ENCODE measurements at regions not wholly inside any gene's neighbourhood (a gene's known extent, or its start where the extent isn't known, plus 50 kb on each side); places are given as distances from the start of the nearest gene placed in this dataset.

DNA sequence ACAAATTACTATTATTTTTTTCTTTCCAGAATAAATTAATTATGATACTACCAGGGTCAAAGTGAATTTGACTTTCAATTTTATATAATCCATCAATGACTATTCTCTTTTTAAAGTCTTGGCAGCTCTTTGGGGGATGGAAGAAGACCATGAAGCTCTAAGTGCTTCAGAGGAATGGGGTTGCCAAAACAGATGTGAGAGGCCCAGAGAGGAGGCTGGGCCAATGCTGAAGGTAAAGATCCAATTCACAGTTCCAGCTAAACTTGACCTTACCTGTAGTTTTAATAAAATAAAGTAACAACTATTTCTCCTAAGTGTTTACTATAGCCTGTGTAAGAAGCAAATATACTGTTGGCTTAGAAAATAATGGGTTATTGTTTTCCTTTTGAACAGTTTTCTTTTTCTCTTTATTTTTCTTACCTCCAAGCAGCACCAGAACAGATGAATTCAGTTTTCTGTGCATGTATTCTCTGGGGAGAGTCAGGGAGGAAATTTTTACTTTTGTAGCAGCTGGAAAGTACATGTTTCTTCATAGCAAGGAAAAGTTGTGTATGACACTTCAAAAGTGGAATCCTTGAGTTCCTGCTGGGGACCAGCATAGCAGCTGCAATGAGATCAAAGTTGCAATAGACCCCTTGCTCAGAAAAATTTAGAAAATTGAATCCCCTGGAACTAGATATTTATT is 104.9 kb downstream of the CEP44 start:
- H3K79me1 ChIP-seq (ENCODE audit: low read depth, low read length): no peaks in the 10 kb centered on the region
- H3K27ac ChIP-seq (ENCODE audit: low read depth, low read length): no peak overlapping the region
- no peaks in the 10 kb centered on the region; a peak in 1 of 4 replicates for H3K9me3 ChIP-seq (ENCODE audit: insufficient read depth in 2 of 2, low read depth in 1 of 2, low read length in 1 of 2)
- no peak overlapping the region for H3K4me3 ChIP-seq (ENCODE audit: extremely low read depth in 1 of 4, insufficient read depth in 2 of 4, low read depth in 3 of 4, low read length in 4 of 4)
- no peak overlapping the region for H3K18ac ChIP-seq (ENCODE audit: extremely low read depth, low read length)
- H4K8ac ChIP-seq (ENCODE audit: extremely low read depth, insufficient read depth, low read length): no peak overlapping the region
- H4K20me1 ChIP-seq (replicated peaks in 1 of 2; ENCODE audit: control insufficient read depth in 1 of 2, insufficient read depth in 2 of 2, low read length in 2 of 2): no peaks in the 10 kb centered on the region
- no peak overlapping the region for H2BK12ac ChIP-seq (ENCODE audit: low read depth, low read length)
- CTCF ChIA-PET (ENCODE audit: partially characterized antibody): no interaction called here
- H2BK120ac ChIP-seq (replicated peaks; ENCODE audit: low read depth, low read length): no peak overlapping the region
- H2AFZ ChIP-seq (ENCODE audit: low read length): no peak overlapping the region
- no peaks in the 10 kb centered on the region for H3K79me2 ChIP-seq (ENCODE audit: control insufficient read depth in 1 of 2, insufficient read depth in 2 of 2, low read length in 2 of 2)
- H3K4me1 ChIP-seq (replicated peaks in 1 of 4; ENCODE audit: control insufficient read depth in 3 of 4, insufficient read depth in 4 of 4, low read length in 3 of 4): no peaks in the 10 kb centered on the region
- no peak overlapping the region for H4K5ac ChIP-seq (ENCODE audit: insufficient read length, low read depth, low read length)
- no peak overlapping the region for H3K9ac ChIP-seq (replicated peaks in 1 of 4; ENCODE audit: extremely low read depth in 1 of 4, low read depth in 3 of 4, low read length in 3 of 4)
- no peak overlapping the region for H2BK5ac ChIP-seq (ENCODE audit: low read depth, low read length)
- H2BK20ac ChIP-seq (ENCODE audit: low read length): no peak overlapping the region
- FAIRE-seq (no peak), DNase-seq (ENCODE audit: low read depth in 1 of 2, low spot score in 2 of 2) (no peak)
- H3K23me2 ChIP-seq (ENCODE audit: low read depth, low read length): no peaks in the 10 kb centered on the region; the same call in 1 of the 2 replicates
- H3K14ac ChIP-seq (ENCODE audit: insufficient read length): no peak overlapping the region
- H2BK15ac ChIP-seq (ENCODE audit: low read length): no peak overlapping the region
- H3K36me3 ChIP-seq (ENCODE audit: control insufficient read depth in 2 of 4, insufficient read depth in 4 of 4, low read length in 3 of 4): no peaks in the 10 kb centered on the region
- no peak overlapping the region for H4K91ac ChIP-seq (replicated peaks; ENCODE audit: insufficient read length, low read length)
- POLR2A ChIA-PET (ENCODE audit: partially characterized antibody): no interaction called here
- no peak overlapping the region for H3K56ac ChIP-seq (replicated peaks; ENCODE audit: insufficient read length, low read depth, low read length)
- H3K27me3 ChIP-seq (replicated peaks in 1 of 4; ENCODE audit: control insufficient read depth in 3 of 4, extremely low read depth in 1 of 4, insufficient read depth in 3 of 4, low read length in 3 of 4): no peaks in the 10 kb centered on the region
- no peak overlapping the region for H3K4me2 ChIP-seq (ENCODE audit: insufficient read depth in 1 of 2, low read depth in 2 of 2, low read length in 2 of 2)
- no peak overlapping the region for H2AK5ac ChIP-seq (ENCODE audit: low read depth, low read length)
- no peak overlapping the region for H3K23ac ChIP-seq (ENCODE audit: insufficient read length)
- H3K4ac ChIP-seq (replicated peaks; ENCODE audit: insufficient read length, low read depth, low read length): no peak overlapping the region
- TF ChIP-seq POLR2AphosphoS5 (IDR thresholded peaks at IDR 0.05; ENCODE audit: low read depth, low read length): no peak
